ENCODE measurements at regions not wholly inside any gene's neighbourhood (a gene's known extent, or its start where the extent isn't known, plus 50 kb on each side); places are given as distances from the start of the nearest gene placed in this dataset.

- intact Hi-C loops (cut with micrococcal nuclease): no loop called here
- RAD21 ChIA-PET (ENCODE audit: low non-redundant PET in 1 of 2, low total read pairs in 2 of 2, uncharacterized antibody in 2 of 2, unreplicated experiment in 2 of 2): no interaction called here
- DNase-seq (ENCODE audit: low read depth, low spot score): no peak
- CTCF ChIA-PET: no interaction called here
- H3K79me2 ChIP-seq (ENCODE audit: insufficient read depth, low read length): no peaks in the 10 kb centered on the region
- POLR2A ChIA-PET: no interaction called here
- no peak overlapping the region for H3K27ac ChIP-seq (ENCODE audit: low read depth, low read length)
- BruUV-seq (replicated peaks): no TSS peak
- H4K20me1 ChIP-seq (ENCODE audit: insufficient read depth): no peaks in the 10 kb centered on the region
- H3K27me3 ChIP-seq (ENCODE audit: insufficient read depth, low read length): no peaks in the 10 kb centered on the region
- no peak for ATAC-seq
- H3K4me1 ChIP-seq (ENCODE audit: control insufficient read depth in 1 of 2, insufficient read depth in 2 of 2, low read length in 2 of 2): no peaks in the 10 kb centered on the region
- no peaks in the 10 kb centered on the region for H3K9me3 ChIP-seq (ENCODE audit: control insufficient read depth in 1 of 2, insufficient read depth in 1 of 2, low read depth in 1 of 2, low read length in 2 of 2)
- no peaks in the 10 kb centered on the region for H3K9me2 ChIP-seq (ENCODE audit: insufficient read depth)
- H3K4me2 ChIP-seq (ENCODE audit: low read length): no peak overlapping the region
- H2AFZ ChIP-seq (ENCODE audit: low read depth, low read length, poor library complexity, severe bottlenecking): no peak overlapping the region
- H3K36me3 ChIP-seq (ENCODE audit: control insufficient read depth in 1 of 2, insufficient read depth in 2 of 2, low read length in 2 of 2): no peaks in the 10 kb centered on the region
- TF ChIP-seq EZH2 (IDR thresholded peaks at IDR 0.05): no peak
- TF ChIP-seq ATF3 (IDR thresholded peaks at IDR 0.05): no peak
- no peak for TF ChIP-seq CEBPB (IDR thresholded peaks at IDR 0.05; ENCODE audit: low read depth)
- no peak for TF ChIP-seq POLR2A (IDR thresholded peaks at IDR 0.05; ENCODE audit: borderline replicate concordance, extremely low read depth, insufficient read depth, insufficient read length)
- TF ChIP-seq ELF1 (IDR thresholded peaks at IDR 0.05; ENCODE audit: borderline replicate concordance, low read depth): no peak
- no peak for TF ChIP-seq SP1 (IDR thresholded peaks at IDR 0.05; ENCODE audit: low read depth)
- no peak for TF ChIP-seq SRF (IDR thresholded peaks at IDR 0.05; ENCODE audit: low read depth)
- TF ChIP-seq EGR1 (IDR thresholded peaks at IDR 0.05; ENCODE audit: low read depth): no peak
- no peak for TF ChIP-seq TCF7L2 (IDR thresholded peaks at IDR 0.05; ENCODE audit: borderline replicate concordance, extremely low read depth, insufficient read depth, insufficient read length)
- no peak for TF ChIP-seq SIN3A (IDR thresholded peaks at IDR 0.05; ENCODE audit: low read depth)
- H3K9ac ChIP-seq (ENCODE audit: low read length): no peak overlapping the region
- H3K4me3 ChIP-seq (replicated peaks in 1 of 2; ENCODE audit: low read depth in 1 of 2, low read length in 2 of 2): no peak overlapping the region
Measured at GRCh38 chr10:94083662-94084265, 90.0 kb downstream of the PLCE1 start.

- Histone ChIP-seq H4K20me1 (ENCODE audit: insufficient read depth) (no peaks in the 10 kb centered on the region), H3K4me2 (ENCODE audit: low read length) (no peak overlapping the region), H3K27ac (ENCODE audit: low read depth, low read length) (no peak overlapping the region), H2AFZ (ENCODE audit: low read depth, low read length, poor library complexity, severe bottlenecking) (no peak overlapping the region), H3K9ac (ENCODE audit: low read length) (no peak overlapping the region), H3K79me2 (ENCODE audit: insufficient read depth, low read length) (no peaks in the 10 kb centered on the region), H3K27me3 (ENCODE audit: insufficient read depth, low read length) (peaks cover 3% of the 10 kb centered on the region; the same call in 1 of the 2 replicates), H3K36me3 (ENCODE audit: control insufficient read depth in 1 of 2, insufficient read depth in 2 of 2, low read length in 2 of 2) (no peaks in the 10 kb centered on the region), H3K9me3 (ENCODE audit: control insufficient read depth in 1 of 2, insufficient read depth in 1 of 2, low read depth in 1 of 2, low read length in 2 of 2) (no peaks in the 10 kb centered on the region), H3K4me3 (replicated peaks in 1 of 2; ENCODE audit: low read depth in 1 of 2, low read length in 2 of 2) (no peak overlapping the region), H3K9me2 (ENCODE audit: insufficient read depth) (no peaks in the 10 kb centered on the region), H3K4me1 (ENCODE audit: control insufficient read depth in 1 of 2, insufficient read depth in 2 of 2, low read length in 2 of 2) (no peaks in the 10 kb centered on the region)
- no TSS peak for BruUV-seq (replicated peaks)
- TF ChIP-seq FOSL1 (IDR thresholded peaks at IDR 0.05; ENCODE audit: low read depth) (no peak), ELF1 (IDR thresholded peaks at IDR 0.05; ENCODE audit: borderline replicate concordance, low read depth) (no peak), CBX3 (IDR thresholded peaks at IDR 0.05; ENCODE audit: low read depth) (no peak), POLR2AphosphoS5 (IDR thresholded peaks at IDR 0.05; ENCODE audit: low read depth, low read length) (no peak), SRF (IDR thresholded peaks at IDR 0.05; ENCODE audit: low read depth) (no peak), SP1 (IDR thresholded peaks at IDR 0.05; ENCODE audit: low read depth) (no peak), REST (IDR thresholded peaks at IDR 0.05; ENCODE audit: low read depth) (no peak), SIN3A (IDR thresholded peaks at IDR 0.05; ENCODE audit: low read depth) (no peak), ATF3 (IDR thresholded peaks at IDR 0.05) (no peak), EZH2phosphoT487 (IDR thresholded peaks at IDR 0.05; ENCODE audit: borderline replicate concordance) (no peak), TCF7L2 (IDR thresholded peaks at IDR 0.05; ENCODE audit: borderline replicate concordance, extremely low read depth, insufficient read depth, insufficient read length) (no peak), ZNF274 (IDR thresholded peaks at IDR 0.05; ENCODE audit: low read depth, low read length) (no peak), EGR1 (IDR thresholded peaks at IDR 0.05; ENCODE audit: low read depth) (no peak)
- no peak for ATAC-seq
- ChIA-PET RAD21 (ENCODE audit: low non-redundant PET in 1 of 2, low total read pairs in 2 of 2, uncharacterized antibody in 2 of 2, unreplicated experiment in 2 of 2) (no interaction called here), POLR2A (no interaction called here), CTCF (no interaction called here)
- intact Hi-C loops (cut with micrococcal nuclease): no loop called here
- DNase-seq (ENCODE audit: low read depth, low spot score): no peak
Measured at GRCh38 chr10:94084344-94084743, 90.6 kb downstream of the PLCE1 start.
